SK-N-SH (cell line): ENCODE measurements at regions not wholly inside any gene's neighbourhood (a gene's known extent, or its start where the extent isn't known, plus 50 kb on each side); places are given as distances from the start of the nearest gene placed in this dataset.

Experiments
- CHD2 ChIP-seq: fragments of 150-350 bp; IDR thresholded peaks from 2 replicates; pipeline ENCODE4 v1.6.1; 2018; ENCODE audit warnings: low read length; ENCODE audit not compliant: partially characterized antibody
- CTCF ChIP-seq: fragments of 200-600 bp; sonication (generic); IDR thresholded peaks from 2 replicates; pipeline ENCODE4 v1.6.1; 2017; ENCODE audit warnings: antibody characterized with exemption, mild to moderate bottlenecking, moderate library complexity
- POLR2AphosphoS5 ChIP-seq: IDR thresholded peaks from 2 replicates; pipeline ENCODE4 v1.6.1; 2012; ENCODE audit warnings: low read depth, low read length
- TAF1 ChIP-seq: IDR thresholded peaks from 2 replicates; pipeline ENCODE4 v1.6.1; 2012; ENCODE audit warnings: low read depth, mild to moderate bottlenecking, low read length, moderate library complexity, borderline replicate concordance
- TF ChIP-seq, protein P1 (sequence below): fragments of 150-350 bp; IDR thresholded peaks from 2 replicates; pipeline ENCODE4 v1.6.1; 2016; ENCODE audit warnings: mild to moderate bottlenecking, low read depth, low read length

- TF ChIP-seq CTCF (no peak), POLR2AphosphoS5 (no peak), CHD2 (no peak), TAF1 (no peak)
- TF ChIP-seq, protein P1, sequence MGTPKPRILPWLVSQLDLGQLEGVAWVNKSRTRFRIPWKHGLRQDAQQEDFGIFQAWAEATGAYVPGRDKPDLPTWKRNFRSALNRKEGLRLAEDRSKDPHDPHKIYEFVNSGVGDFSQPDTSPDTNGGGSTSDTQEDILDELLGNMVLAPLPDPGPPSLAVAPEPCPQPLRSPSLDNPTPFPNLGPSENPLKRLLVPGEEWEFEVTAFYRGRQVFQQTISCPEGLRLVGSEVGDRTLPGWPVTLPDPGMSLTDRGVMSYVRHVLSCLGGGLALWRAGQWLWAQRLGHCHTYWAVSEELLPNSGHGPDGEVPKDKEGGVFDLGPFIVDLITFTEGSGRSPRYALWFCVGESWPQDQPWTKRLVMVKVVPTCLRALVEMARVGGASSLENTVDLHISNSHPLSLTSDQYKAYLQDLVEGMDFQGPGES = no peak
Observed at GRCh38 chr21:33989440-33989839, 73.8 kb upstream of the ATP5PO start.
